WTC11 (cell line): ENCODE measurements at regions not wholly inside any gene's neighbourhood (a gene's known extent, or its start where the extent isn't known, plus 50 kb on each side); places are given as distances from the start of the nearest gene placed in this dataset.

Source experiments
- FOXJ3 ChIP-seq: sonication (generic); formaldehyde crosslinking; IDR thresholded peaks from 2 replicates; pipeline ENCODE4 v1.9.0; 2021; ENCODE audit warnings: missing genetic modification reagents, mild to moderate bottlenecking, borderline replicate concordance
- ZNF121 ChIP-seq: sonication (generic); formaldehyde crosslinking; IDR thresholded peaks from 2 replicates; pipeline ENCODE4 v1.8.0; 2023; ENCODE audit warnings: missing genetic modification reagents
- ZNF232 ChIP-seq: sonication (generic); formaldehyde crosslinking; IDR thresholded peaks from 2 replicates; pipeline ENCODE4 v1.8.0; 2022; ENCODE audit warnings: mild to moderate bottlenecking, missing genetic modification reagents
- TF ChIP-seq, protein P1 (sequence below): fragments of 250-450 bp; sonication (Bioruptor Pico); IDR thresholded peaks from 2 replicates; pipeline ENCODE4 v2.1.2; 2022; ENCODE audit warnings: mild to moderate bottlenecking, moderate library complexity

DNA sequence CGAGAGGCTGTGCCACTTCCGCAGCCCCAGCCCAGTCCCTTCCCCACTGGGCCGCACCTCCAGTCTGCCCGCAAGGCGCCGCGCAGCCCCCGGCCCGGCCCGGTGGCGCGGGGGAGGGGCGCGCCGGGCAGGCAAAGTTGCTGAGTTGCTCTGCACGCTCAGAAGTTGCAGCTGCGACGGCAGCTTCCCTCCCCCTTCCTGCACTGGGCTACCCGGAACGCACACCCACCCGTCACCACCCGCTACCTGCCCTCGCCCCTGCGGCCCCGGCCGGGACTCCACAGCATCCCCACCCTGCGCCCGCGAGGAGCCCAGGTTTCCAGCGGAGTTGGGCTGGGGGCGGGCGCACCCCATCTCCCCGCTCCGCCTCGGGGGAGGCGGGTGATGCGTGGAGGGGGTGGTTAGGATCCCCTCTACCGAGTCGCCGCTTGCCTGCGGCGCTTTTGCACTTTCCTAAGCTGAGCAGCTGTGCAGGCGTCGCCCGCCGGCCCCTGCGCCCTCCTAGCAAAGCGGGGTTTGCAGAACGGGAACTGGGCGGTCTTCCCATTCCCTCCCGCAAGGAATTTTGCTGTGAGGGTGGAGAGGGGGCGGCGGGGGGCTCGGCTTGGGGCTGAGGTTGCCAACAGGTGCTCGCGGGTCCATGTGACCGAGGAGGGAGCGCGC lies 55.9 kb upstream of the RREB1 start:
- peak; percentile 59; the same call in 1 of the 2 replicates for TF ChIP-seq ZNF232 (CRISPR knock-in tag)
- no peak for TF ChIP-seq FOXJ3 (CRISPR knock-in tag)
- no peak for TF ChIP-seq ZNF121 (CRISPR knock-in tag)
- TF ChIP-seq, protein P1, sequence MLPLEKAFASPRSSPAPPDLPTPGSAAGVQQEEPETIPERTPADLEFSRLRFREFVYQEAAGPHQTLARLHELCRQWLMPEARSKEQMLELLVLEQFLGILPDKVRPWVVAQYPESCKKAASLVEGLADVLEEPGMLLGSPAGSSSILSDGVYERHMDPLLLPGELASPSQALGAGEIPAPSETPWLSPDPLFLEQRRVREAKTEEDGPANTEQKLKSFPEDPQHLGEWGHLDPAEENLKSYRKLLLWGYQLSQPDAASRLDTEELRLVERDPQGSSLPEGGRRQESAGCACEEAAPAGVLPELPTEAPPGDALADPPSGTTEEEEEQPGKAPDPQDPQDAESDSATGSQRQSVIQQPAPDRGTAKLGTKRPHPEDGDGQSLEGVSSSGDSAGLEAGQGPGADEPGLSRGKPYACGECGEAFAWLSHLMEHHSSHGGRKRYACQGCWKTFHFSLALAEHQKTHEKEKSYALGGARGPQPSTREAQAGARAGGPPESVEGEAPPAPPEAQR (CRISPR knock-in tag) = no peak
